ENCODE measurements at regions not wholly inside any gene's neighbourhood (a gene's known extent, or its start where the extent isn't known, plus 50 kb on each side); places are given as distances from the start of the nearest gene placed in this dataset.

DNA sequence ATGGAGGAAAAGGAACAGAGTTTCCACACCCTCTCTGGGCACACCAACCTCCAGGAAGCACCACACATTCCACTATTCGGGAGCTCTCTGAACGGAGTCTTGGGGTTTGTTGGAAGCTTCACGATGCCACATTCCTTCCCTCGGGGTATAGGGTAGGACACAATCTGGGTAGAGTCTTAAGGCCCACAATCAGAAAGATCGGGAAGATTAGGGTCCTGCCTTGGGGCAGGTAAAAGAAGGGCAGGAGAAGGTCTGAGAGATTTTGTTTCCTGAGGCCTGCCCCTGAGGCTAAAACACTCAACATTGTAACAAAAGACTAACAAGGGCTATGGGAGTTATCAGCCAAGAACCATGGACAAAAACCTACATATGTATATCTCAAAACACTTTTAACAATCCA is 89.2 kb upstream of the RAP2B start:
- TF ChIP-seq, protein P1, sequence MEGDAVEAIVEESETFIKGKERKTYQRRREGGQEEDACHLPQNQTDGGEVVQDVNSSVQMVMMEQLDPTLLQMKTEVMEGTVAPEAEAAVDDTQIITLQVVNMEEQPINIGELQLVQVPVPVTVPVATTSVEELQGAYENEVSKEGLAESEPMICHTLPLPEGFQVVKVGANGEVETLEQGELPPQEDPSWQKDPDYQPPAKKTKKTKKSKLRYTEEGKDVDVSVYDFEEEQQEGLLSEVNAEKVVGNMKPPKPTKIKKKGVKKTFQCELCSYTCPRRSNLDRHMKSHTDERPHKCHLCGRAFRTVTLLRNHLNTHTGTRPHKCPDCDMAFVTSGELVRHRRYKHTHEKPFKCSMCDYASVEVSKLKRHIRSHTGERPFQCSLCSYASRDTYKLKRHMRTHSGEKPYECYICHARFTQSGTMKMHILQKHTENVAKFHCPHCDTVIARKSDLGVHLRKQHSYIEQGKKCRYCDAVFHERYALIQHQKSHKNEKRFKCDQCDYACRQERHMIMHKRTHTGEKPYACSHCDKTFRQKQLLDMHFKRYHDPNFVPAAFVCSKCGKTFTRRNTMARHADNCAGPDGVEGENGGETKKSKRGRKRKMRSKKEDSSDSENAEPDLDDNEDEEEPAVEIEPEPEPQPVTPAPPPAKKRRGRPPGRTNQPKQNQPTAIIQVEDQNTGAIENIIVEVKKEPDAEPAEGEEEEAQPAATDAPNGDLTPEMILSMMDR (conservative IDR thresholded peaks at IDR 0.05) = no peak
- no peak for TF ChIP-seq ZFX (IDR thresholded peaks at IDR 0.05)

Data from C4-2B (cell line).